ENCODE measurements at regions not wholly inside any gene's neighbourhood (a gene's known extent, or its start where the extent isn't known, plus 50 kb on each side); places are given as distances from the start of the nearest gene placed in this dataset.
A peak's percentile ranks its signal among the peaks of the same experiment; 100 is the strongest.

GRCh38 chr6:14390805-14391204 is 273.2 kb downstream of the CD83 start (continued):
- no peak for TF ChIP-seq ZNF221 (tag by site-specific recombination; IDR thresholded peaks at IDR 0.05; ENCODE audit: borderline replicate concordance)
- TF ChIP-seq OVOL3 (tag by site-specific recombination; IDR thresholded peaks at IDR 0.05) = no peak
- TF ChIP-seq ZNF398 (tag by site-specific recombination; IDR thresholded peaks at IDR 0.05) = no peak
- no peak for TF ChIP-seq ZFP41 (tag by site-specific recombination; IDR thresholded peaks at IDR 0.05; ENCODE audit: borderline replicate concordance)
- no peak for TF ChIP-seq ZNF354C (tag by site-specific recombination; IDR thresholded peaks at IDR 0.05; ENCODE audit: borderline replicate concordance, low read depth)
- TF ChIP-seq ZNF335 (tag by site-specific recombination; conservative IDR thresholded peaks at IDR 0.05) = peak; percentile 38; the same call in 1 of the 2 replicates
- no peak for TF ChIP-seq ZNF558 (tag by site-specific recombination; IDR thresholded peaks at IDR 0.05)
- no peak for TF ChIP-seq ZNF148 (tag by site-specific recombination; IDR thresholded peaks at IDR 0.05; ENCODE audit: borderline replicate concordance)
- TF ChIP-seq IKZF3 (tag by site-specific recombination; IDR thresholded peaks at IDR 0.05) = no peak
- no peak for TF ChIP-seq SALL2 (tag by site-specific recombination; IDR thresholded peaks at IDR 0.05; ENCODE audit: borderline replicate concordance)
- TF ChIP-seq ZNF26 (tag by site-specific recombination; IDR thresholded peaks at IDR 0.05) = no peak
- TF ChIP-seq, protein P1, sequence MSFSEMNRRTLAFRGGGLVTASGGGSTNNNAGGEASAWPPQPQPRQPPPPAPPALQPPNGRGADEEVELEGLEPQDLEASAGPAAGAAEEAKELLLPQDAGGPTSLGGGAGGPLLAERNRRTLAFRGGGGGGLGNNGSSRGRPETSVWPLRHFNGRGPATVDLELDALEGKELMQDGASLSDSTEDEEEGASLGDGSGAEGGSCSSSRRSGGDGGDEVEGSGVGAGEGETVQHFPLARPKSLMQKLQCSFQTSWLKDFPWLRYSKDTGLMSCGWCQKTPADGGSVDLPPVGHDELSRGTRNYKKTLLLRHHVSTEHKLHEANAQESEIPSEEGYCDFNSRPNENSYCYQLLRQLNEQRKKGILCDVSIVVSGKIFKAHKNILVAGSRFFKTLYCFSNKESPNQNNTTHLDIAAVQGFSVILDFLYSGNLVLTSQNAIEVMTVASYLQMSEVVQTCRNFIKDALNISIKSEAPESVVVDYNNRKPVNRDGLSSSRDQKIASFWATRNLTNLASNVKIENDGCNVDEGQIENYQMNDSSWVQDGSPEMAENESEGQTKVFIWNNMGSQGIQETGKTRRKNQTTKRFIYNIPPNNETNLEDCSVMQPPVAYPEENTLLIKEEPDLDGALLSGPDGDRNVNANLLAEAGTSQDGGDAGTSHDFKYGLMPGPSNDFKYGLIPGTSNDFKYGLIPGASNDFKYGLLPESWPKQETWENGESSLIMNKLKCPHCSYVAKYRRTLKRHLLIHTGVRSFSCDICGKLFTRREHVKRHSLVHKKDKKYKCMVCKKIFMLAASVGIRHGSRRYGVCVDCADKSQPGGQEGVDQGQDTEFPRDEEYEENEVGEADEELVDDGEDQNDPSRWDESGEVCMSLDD (tag by site-specific recombination; IDR thresholded peaks at IDR 0.05) = no peak
- no peak for TF ChIP-seq ZNF830 (tag by site-specific recombination; IDR thresholded peaks at IDR 0.05; ENCODE audit: low read depth)
- TF ChIP-seq ZFHX2 (tag by site-specific recombination; conservative IDR thresholded peaks at IDR 0.05) = 0 out of 2 replicates have a peak, but pooled peaks have one; percentile 12
- TF ChIP-seq ZNF175 (tag by site-specific recombination; IDR thresholded peaks at IDR 0.05) = no peak
- TF ChIP-seq REPIN1 (tag by site-specific recombination; IDR thresholded peaks at IDR 0.05; ENCODE audit: low read depth) = no peak

GRCh38 chr6:14393910-14394309 is 276.3 kb downstream of the CD83 start:
- Histone ChIP-seq H3K36me3 (ENCODE audit: control insufficient read depth in 2 of 2, insufficient read depth in 1 of 2, low read length in 2 of 2) (no peaks in the 10 kb centered on the region), H3K9me3 (ENCODE audit: control insufficient read depth, insufficient read depth, low read depth, low read length) (no peaks in the 10 kb centered on the region), H3K4me3 (ENCODE audit: low read depth, low read length) (no peak overlapping the region), H3K27ac (ENCODE audit: extremely low read depth, low read depth, low read length) (no peak overlapping the region), H3K4me1 (ENCODE audit: control insufficient read depth, insufficient read depth, low read length) (peaks cover 3% of the 10 kb centered on the region; the same call in 1 of the 2 replicates)
- ChIA-PET POLR2A (no interaction called here), CTCF (no interaction called here)
- TF ChIP-seq ZNF132 (tag by site-specific recombination; IDR thresholded peaks at IDR 0.05; ENCODE audit: borderline replicate concordance) = no peak
- TF ChIP-seq ZSCAN4 (tag by site-specific recombination; IDR thresholded peaks at IDR 0.05) = peak; percentile 56; the same call in 1 of the 2 replicates
- TF ChIP-seq ZNF544 (tag by site-specific recombination; IDR thresholded peaks at IDR 0.05) = no peak
- TF ChIP-seq ZNF561 (tag by site-specific recombination; IDR thresholded peaks at IDR 0.05; ENCODE audit: borderline replicate concordance) = no peak
